Chondrocyte (in vitro differentiated cells): ENCODE measurements at regions not wholly inside any gene's neighbourhood (a gene's known extent, or its start where the extent isn't known, plus 50 kb on each side); places are given as distances from the start of the nearest gene placed in this dataset.

Source experiments
- DNase-seq: peaks from one replicate; pipeline ENCODE4 v3.0.0; 2021; ENCODE audit warnings: mixed read lengths, low spot score
- H3K27ac Mint-ChIP-seq: one replicate; pipeline ENCODE4 v1.8.0; 2021; ENCODE audit warnings: mild to moderate bottlenecking, moderate library complexity, mixed read lengths; ENCODE audit not compliant: unreplicated experiment
- H3K27me3 Mint-ChIP-seq: 2 replicates; pipeline ENCODE4 v1.8.0; 2021; ENCODE audit warnings: low read depth, mixed read lengths
- H3K36me3 Mint-ChIP-seq: 2 replicates; pipeline ENCODE4 v1.8.0; 2021; ENCODE audit warnings: low read depth, mixed read lengths
- H3K4me1 Mint-ChIP-seq: 2 replicates; pipeline ENCODE4 v1.8.0; 2021; ENCODE audit warnings: low read depth, mild to moderate bottlenecking, mixed read lengths
- H3K4me3 Mint-ChIP-seq: one replicate; pipeline ENCODE4 v1.8.0; 2021; ENCODE audit warnings: mild to moderate bottlenecking, moderate library complexity, mixed read lengths; ENCODE audit not compliant: unreplicated experiment
- H3K9me3 Mint-ChIP-seq: 2 replicates; pipeline ENCODE4 v1.8.0; 2021; ENCODE audit warnings: low read depth, mixed read lengths
- CTCF ChIP-seq: fragments of 200-600 bp; sonication (generic); IDR thresholded peaks from 2 replicates; pipeline ENCODE4 v1.5.0; 2021; ENCODE audit warnings: antibody characterized with exemption, mild to moderate bottlenecking, moderate library complexity

DNA sequence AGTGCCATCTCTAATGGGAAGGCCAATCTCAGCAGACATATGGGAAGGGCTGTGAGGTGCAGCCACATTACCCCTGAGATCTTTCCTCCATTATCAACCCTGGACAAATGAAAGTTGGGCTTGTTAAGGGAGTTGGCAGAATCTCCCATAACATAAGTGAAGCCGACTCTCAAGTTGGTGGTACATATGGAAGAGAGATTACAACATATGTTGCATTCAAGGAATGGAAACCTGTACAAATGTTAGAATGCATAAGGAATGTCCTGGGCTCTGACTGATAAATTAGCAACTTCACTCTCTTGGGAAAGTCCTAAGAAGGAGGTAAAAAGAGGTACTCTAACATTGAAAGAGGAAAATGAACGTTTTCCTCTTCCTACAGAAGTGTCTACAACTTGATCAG is 288.7 kb downstream of the IL20RB start:
- H3K9me3 Mint-ChIP-seq: peaks cover 9% of the 10 kb centered on the region
- TF ChIP-seq CTCF: no peak
- no peaks in the 10 kb centered on the region for H3K27me3 Mint-ChIP-seq
- no peak overlapping the region for H3K27ac Mint-ChIP-seq
- peaks cover 2% of the 10 kb centered on the region for H3K36me3 Mint-ChIP-seq
- H3K4me3 Mint-ChIP-seq: no peak overlapping the region
- H3K4me1 Mint-ChIP-seq: no peaks in the 10 kb centered on the region
- no peak for DNase-seq

- Mint-ChIP-seq H3K9me3 (peaks cover 27% of the 10 kb centered on the region), H3K27me3 (no peaks in the 10 kb centered on the region), H3K27ac (no peak overlapping the region), H3K4me3 (no peak overlapping the region), H3K36me3 (peaks cover 2% of the 10 kb centered on the region), H3K4me1 (no peaks in the 10 kb centered on the region)
- TF ChIP-seq CTCF: no peak
- DNase-seq: no peak
Observed at GRCh38 chr3:137249311-137249940, 291.6 kb downstream of the IL20RB start.

GRCh38 chr3:137259089-137259488 is 301.3 kb downstream of the IL20RB start:
- Mint-ChIP-seq H3K27ac (no peak overlapping the region), H3K9me3 (peaks cover 5% of the 10 kb centered on the region), H3K36me3 (no peaks in the 10 kb centered on the region), H3K27me3 (peaks cover 5% of the 10 kb centered on the region), H3K4me3 (no peak overlapping the region), H3K4me1 (no peaks in the 10 kb centered on the region)
- DNase-seq: no peak
- TF ChIP-seq CTCF: no peak

DNA sequence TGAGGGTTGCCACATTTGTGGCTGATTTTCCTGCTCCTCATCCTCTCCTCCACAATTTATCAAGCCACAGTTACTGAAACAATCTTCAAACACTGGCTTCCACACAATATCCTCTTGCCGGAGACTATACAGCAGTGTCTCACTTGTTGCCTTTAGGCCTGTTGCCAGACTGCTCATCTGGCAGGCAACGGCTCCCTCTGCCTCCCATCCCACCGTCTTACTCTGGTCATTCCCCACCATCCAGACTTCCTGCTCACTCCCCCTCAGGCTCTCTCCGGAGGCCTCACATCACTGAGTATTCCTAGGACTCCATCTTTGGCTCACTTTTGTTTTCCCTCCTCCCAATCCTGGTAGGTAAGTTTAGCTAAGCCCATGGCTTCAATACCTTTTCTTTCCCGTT is 301.9 kb downstream of the IL20RB start:
- Mint-ChIP-seq H3K27me3 (peaks cover 8% of the 10 kb centered on the region), H3K36me3 (no peaks in the 10 kb centered on the region), H3K27ac (no peak overlapping the region), H3K4me1 (no peaks in the 10 kb centered on the region), H3K4me3 (no peak overlapping the region), H3K9me3 (no peaks in the 10 kb centered on the region)
- no peak for TF ChIP-seq CTCF
- no peak for DNase-seq

GRCh38 chr3:137264071-137264820 is 306.5 kb downstream of the IL20RB start:
- DNase-seq: no peak
- Mint-ChIP-seq H3K4me3 (no peak overlapping the region), H3K27ac (no peak overlapping the region), H3K4me1 (no peaks in the 10 kb centered on the region), H3K27me3 (peaks cover 11% of the 10 kb centered on the region), H3K9me3 (no peaks in the 10 kb centered on the region), H3K36me3 (no peaks in the 10 kb centered on the region)
- TF ChIP-seq CTCF: no peak
